Posterior cingulate gyrus (tissue), 11 donors: ENCODE measurements at regions not wholly inside any gene's neighbourhood (a gene's known extent, or its start where the extent isn't known, plus 50 kb on each side); places are given as distances from the start of the nearest gene placed in this dataset.
A peak's percentile ranks its signal among the peaks of the same experiment; 100 is the strongest.
"Not testable (repeated sequence)": the region's sequence is repeated elsewhere in the genome, so short reads cannot be mapped to it uniquely, and the experiment has no call there.

ENCODE experiments used
- DNase-seq, 10 donors: peaks; one replicate each; pipeline versions ENCODE4 v3.0.0 to v3.0.0-alpha.2; 2020 to 2021; ENCODE audit warnings: mixed read lengths in 3 of 10
- intact Hi-C: fragments of 100-400 bp; cut with DNase I; formaldehyde crosslinking; loops from one replicate; pipeline ENCODE4 v1.15.1; 2023

- intact Hi-C loops: not testable (repeated sequence)
- peak in 4 of 10 donors; percentile 56 to 82 (median 69) for DNase-seq
Observed at GRCh38 chr21:10325546-10325945, 195.8 kb upstream of the TPTE start.

- intact Hi-C loops, DNase-seq: not testable (repeated sequence)
Observed at GRCh38 chr21:10326146-10326545, 195.2 kb upstream of the TPTE start.

- peak in 2 of 10 donors; percentile 84 to 87 for DNase-seq
- intact Hi-C loops: not testable (repeated sequence)
Observed at GRCh38 chr21:10328646-10329045, 192.7 kb upstream of the TPTE start.

GRCh38 chr21:10330641-10331119 lies 190.7 kb upstream of the TPTE start:
- intact Hi-C loops: not testable (repeated sequence)
- peak in 3 of 10 donors; percentile 79 to 92 (median 90) for DNase-seq

- intact Hi-C loops: not testable (repeated sequence)
- DNase-seq: peak in 1 of 10 donors; percentile 80
Observed at GRCh38 chr21:10331134-10331533, 190.2 kb upstream of the TPTE start.

- intact Hi-C loops, DNase-seq: not testable (repeated sequence)
Observed at GRCh38 chr21:10332935-10333334, 188.4 kb upstream of the TPTE start.

- intact Hi-C loops: not testable (repeated sequence)
Observed at GRCh38 chr21:10334391-10334790, 187.0 kb upstream of the TPTE start.

GRCh38 chr21:10342261-10342956 lies 179.0 kb upstream of the TPTE start:
- intact Hi-C loops: not testable (repeated sequence)
- DNase-seq: peak in 3 of 10 donors; percentile 78 to 90 (median 82)

More at GRCh38 chr21:10334391-10334790, 187.0 kb upstream of the TPTE start:
- DNase-seq: not testable (repeated sequence)

GRCh38 chr21:10343146-10343935 lies 178.0 kb upstream of the TPTE start:
- DNase-seq: peak in 4 of 10 donors; percentile 25 to 95 (median 86)
- intact Hi-C loops: not testable (repeated sequence)

GRCh38 chr21:10344266-10344665 lies 177.1 kb upstream of the TPTE start:
- intact Hi-C loops: not testable (repeated sequence)
- DNase-seq: peak in 2 of 10 donors; percentile 62 to 86

GRCh38 chr21:10345178-10345612 lies 176.2 kb upstream of the TPTE start:
- intact Hi-C loops: not testable (repeated sequence)
- DNase-seq: peak in 2 of 10 donors; percentile 76

- intact Hi-C loops: not testable (repeated sequence)
- DNase-seq: peak in 1 of 10 donors; percentile 71
Observed at GRCh38 chr21:10346249-10346648, 175.1 kb upstream of the TPTE start.

GRCh38 chr21:10346933-10347615 lies 174.3 kb upstream of the TPTE start:
- intact Hi-C loops: not testable (repeated sequence)
- DNase-seq: peak in 2 of 10 donors; percentile 82 to 89

- intact Hi-C loops: not testable (repeated sequence)
- DNase-seq: peak in 3 of 10 donors; percentile 76 to 93 (median 88)
Observed at GRCh38 chr21:10347675-10348074, 173.7 kb upstream of the TPTE start.

GRCh38 chr21:10348150-10348549 lies 173.2 kb upstream of the TPTE start:
- DNase-seq: peak in 1 of 10 donors; percentile 57
- intact Hi-C loops: not testable (repeated sequence)

- DNase-seq: peak in 2 of 10 donors; percentile 85 to 87
Observed at GRCh38 chr21:10354851-10355578, 166.4 kb upstream of the TPTE start.

GRCh38 chr21:10359120-10359519 lies 162.3 kb upstream of the TPTE start:
- DNase-seq, intact Hi-C loops: not testable (repeated sequence)

More at GRCh38 chr21:10354851-10355578, 166.4 kb upstream of the TPTE start:
- intact Hi-C loops: not testable (repeated sequence)

- intact Hi-C loops, DNase-seq: not testable (repeated sequence)
Observed at GRCh38 chr21:10359911-10360310, 161.5 kb upstream of the TPTE start.

- intact Hi-C loops, DNase-seq: not testable (repeated sequence)
Observed at GRCh38 chr21:10361214-10361736, 160.1 kb upstream of the TPTE start.
